H9 (cell line): ENCODE measurements at regions not wholly inside any gene's neighbourhood (a gene's known extent, or its start where the extent isn't known, plus 50 kb on each side); places are given as distances from the start of the nearest gene placed in this dataset.

Source experiments
- DNase-seq: peaks from one replicate; pipeline ENCODE4 v3.0.0-alpha.2; 2017
- H2AFZ ChIP-seq: one replicate; pipeline ENCODE4 v1.6.1; 2013; ENCODE audit warnings: mild to moderate bottlenecking, low read length, control low read depth, moderate library complexity
- H2AK5ac ChIP-seq: 2 replicates; pipeline ENCODE4 v1.6.1; 2013; ENCODE audit warnings: low read length, control low read depth, mixed read lengths; ENCODE audit not compliant: insufficient read length
- H2BK120ac ChIP-seq: one replicate; pipeline ENCODE4 v1.6.1; 2013; ENCODE audit warnings: low read depth, mild to moderate bottlenecking, low read length, control low read depth, inconsistent platforms; ENCODE audit not compliant: poor library complexity, severe bottlenecking
- H2BK12ac ChIP-seq: 2 replicates; pipeline ENCODE4 v1.6.1; 2013; ENCODE audit warnings: low read length, control low read depth, mixed read lengths, low read depth; ENCODE audit not compliant: insufficient read length
- H2BK15ac ChIP-seq: 2 replicates; pipeline ENCODE4 v1.6.1; 2013; ENCODE audit warnings: low read depth, low read length, control low read depth
- H2BK20ac ChIP-seq: one replicate; pipeline ENCODE4 v1.6.1; 2013; ENCODE audit warnings: low read depth, mild to moderate bottlenecking, low read length, control low read depth, inconsistent platforms; ENCODE audit not compliant: poor library complexity, severe bottlenecking
- H2BK5ac ChIP-seq: 2 replicates; pipeline ENCODE4 v1.6.1; 2013; ENCODE audit warnings: low read length, control low read depth, mixed read lengths; ENCODE audit not compliant: insufficient read length
- H3K14ac ChIP-seq: 2 replicates; pipeline ENCODE4 v1.6.1; 2013; ENCODE audit warnings: low read length, control low read depth; ENCODE audit not compliant: insufficient read depth
- H3K18ac ChIP-seq: 2 replicates; pipeline ENCODE4 v1.6.1; 2013; ENCODE audit warnings: low read depth, mild to moderate bottlenecking, mixed read lengths, low read length, control low read depth; ENCODE audit not compliant: insufficient read length
- H3K23ac ChIP-seq: 2 replicates; pipeline ENCODE4 v1.6.1; 2013; ENCODE audit warnings: low read length, control low read depth, mixed read lengths, low read depth; ENCODE audit not compliant: insufficient read length
- H3K23me2 ChIP-seq: 2 replicates; pipeline ENCODE4 v1.6.1; 2013; ENCODE audit warnings: low read depth, mild to moderate bottlenecking, mixed read lengths, low read length, control low read depth; ENCODE audit not compliant: insufficient read length, poor library complexity, severe bottlenecking
- H3K27ac ChIP-seq: 2 replicates; pipeline ENCODE4 v1.5.1; 2013; ENCODE audit warnings: low read length, control low read depth, mixed read lengths, low read depth; ENCODE audit not compliant: insufficient read length
- H3K27me3 ChIP-seq: 2 replicates; pipeline ENCODE4 v1.6.1; 2013; ENCODE audit warnings: low read length, control low read depth, inconsistent platforms; ENCODE audit not compliant: insufficient read depth
- H3K4ac ChIP-seq: 2 replicates; pipeline ENCODE4 v1.6.1; 2013; ENCODE audit warnings: low read depth, mild to moderate bottlenecking, control low read depth, inconsistent platforms, low read length, moderate library complexity
- H3K4me1 ChIP-seq: 2 replicates; pipeline ENCODE4 v1.6.1; 2013; ENCODE audit warnings: low read length, control low read depth, inconsistent platforms; ENCODE audit not compliant: insufficient read depth
- H3K4me2 ChIP-seq: 2 replicates; pipeline ENCODE4 v1.6.1; 2013; ENCODE audit warnings: low read length, control low read depth, mixed read lengths; ENCODE audit not compliant: insufficient read length, insufficient read depth
- H3K56ac ChIP-seq: 2 replicates; pipeline ENCODE4 v1.6.1; 2013; ENCODE audit warnings: low read depth, mild to moderate bottlenecking, mixed read lengths, low read length, control low read depth; ENCODE audit not compliant: insufficient read length
- H3K79me1 ChIP-seq: 2 replicates; pipeline ENCODE4 v1.6.1; 2013; ENCODE audit warnings: low read depth, mild to moderate bottlenecking, moderate library complexity, low read length, control low read depth, inconsistent platforms; ENCODE audit not compliant: insufficient read depth, poor library complexity, severe bottlenecking
- H3K79me2 ChIP-seq: 2 replicates; pipeline ENCODE4 v1.6.1; 2013; ENCODE audit warnings: low read length, control low read depth, inconsistent platforms; ENCODE audit not compliant: insufficient read depth
- H3K9ac ChIP-seq: 2 replicates; pipeline ENCODE4 v1.6.1; 2013; ENCODE audit warnings: low read length, control low read depth, mixed read lengths; ENCODE audit not compliant: insufficient read length; ENCODE audit errors: extremely low read depth
- H3K9me3 ChIP-seq: one replicate; pipeline ENCODE4 v1.6.1; 2013; ENCODE audit warnings: low read depth, low read length, inconsistent platforms; ENCODE audit not compliant: control insufficient read depth
- H3T11ph ChIP-seq: one replicate; pipeline ENCODE4 v1.6.1; 2013; ENCODE audit warnings: mild to moderate bottlenecking, low read length, control low read depth, inconsistent platforms
- H4K20me1 ChIP-seq: one replicate; pipeline ENCODE4 v1.6.1; 2013; ENCODE audit not compliant: control insufficient read depth, insufficient read length, insufficient read depth
- H4K5ac ChIP-seq: 2 replicates; pipeline ENCODE4 v1.6.1; 2013; ENCODE audit warnings: low read depth, mild to moderate bottlenecking, mixed read lengths, low read length, control low read depth; ENCODE audit not compliant: insufficient read length
- H4K8ac ChIP-seq: replicated peaks from 2 replicates; pipeline ENCODE4 v1.6.1; 2013; ENCODE audit warnings: low read length, control low read depth, mixed read lengths, low read depth; ENCODE audit not compliant: insufficient read length
- H4K91ac ChIP-seq: 2 replicates; pipeline ENCODE4 v1.6.1; 2013; ENCODE audit warnings: low read depth, mild to moderate bottlenecking, moderate library complexity, mixed read lengths, low read length, control low read depth; ENCODE audit not compliant: insufficient read length
- H3K27ac Mint-ChIP-seq, 3 experiments: 2 replicates in 2 of 3; 3 replicates in 1 of 3; pipeline ENCODE4 v1.8.0; 2020 to 2021; ENCODE audit warnings: mixed read lengths in 3 of 3, mild to moderate bottlenecking in 1 of 3, moderate library complexity in 1 of 3
- H3K27me3 Mint-ChIP-seq: 2 replicates; pipeline ENCODE4 v1.8.0; 2021; ENCODE audit warnings: low read depth, mild to moderate bottlenecking, moderate library complexity, mixed read lengths
- H3K36me3 Mint-ChIP-seq, 3 experiments: 2 replicates in 2 of 3; 3 replicates in 1 of 3; pipeline ENCODE4 v1.8.0; 2020 to 2021; ENCODE audit warnings: low read depth in 3 of 3, mixed read lengths in 3 of 3; ENCODE audit not compliant: insufficient read depth in 1 of 3
- H3K4me1 Mint-ChIP-seq, 2 experiments: 2 replicates each; pipeline ENCODE4 v1.8.0; 2020; ENCODE audit warnings: mixed read lengths in 2 of 2
- H3K4me3 Mint-ChIP-seq, 2 experiments: 2 replicates in 1 of 2; 3 replicates in 1 of 2; pipeline ENCODE4 v1.8.0; 2020 to 2021; ENCODE audit warnings: mild to moderate bottlenecking in 2 of 2, mixed read lengths in 2 of 2, moderate library complexity in 1 of 2
- H3K9me3 Mint-ChIP-seq, 2 experiments: 2 replicates in 1 of 2; 3 replicates in 1 of 2; pipeline ENCODE4 v1.8.0; 2020; ENCODE audit warnings: mild to moderate bottlenecking in 2 of 2, mixed read lengths in 2 of 2, moderate library complexity in 1 of 2
- CTCF ChIP-seq: fragments of 200-600 bp; sonication (generic); conservative IDR thresholded peaks from 3 replicates; pipeline ENCODE4 v1.8.0; 2021; ENCODE audit warnings: antibody characterized with exemption, mild to moderate bottlenecking
- WGBS: extraction: QIAGEN DNeasy Blood & Tissue Kit; methylation state at CpG from one replicate; pipeline ENCODE4 v1.1.7; 2013; ENCODE audit warnings: missing lambda C conversion rate, low lambda C conversion rate, mixed read lengths; ENCODE audit not compliant: insufficient read length; ENCODE audit errors: extremely low coverage; 5-methylcytosine and 5-hydroxymethylcytosine counted together

GRCh38 chr9:1217076-1217475, 166.9 kb downstream of the DMRT2 start:
- Histone ChIP-seq H3K18ac (no peak overlapping the region), H3K4ac (no peak overlapping the region), H2AFZ (no peak overlapping the region), H3K4me1 (no peaks in the 10 kb centered on the region), H4K20me1 (no peaks in the 10 kb centered on the region), H3K9ac (no peak overlapping the region), H3T11ph (no peak overlapping the region), H3K79me2 (no peaks in the 10 kb centered on the region), H3K14ac (no peak overlapping the region), H2BK15ac (no peak overlapping the region), H2BK5ac (no peak overlapping the region), H4K8ac (no peak overlapping the region), H3K79me1 (no peaks in the 10 kb centered on the region), H3K9me3 (no peaks in the 10 kb centered on the region), H4K5ac (no peak overlapping the region), H3K27me3 (no peaks in the 10 kb centered on the region), H3K23ac (no peak overlapping the region), H4K91ac (no peak overlapping the region), H2BK120ac (no peak overlapping the region), H2BK20ac (no peak overlapping the region), H2BK12ac (no peak overlapping the region), H3K27ac (no peak overlapping the region), H3K56ac (no peak overlapping the region), H3K4me2 (no peak overlapping the region), H3K23me2 (no peaks in the 10 kb centered on the region), H2AK5ac (no peak overlapping the region)
- DNase-seq: no peak
- H3K4me1 Mint-ChIP-seq: no peaks in the 10 kb centered on the region; a peak in 1 of 4 replicates
- H3K4me3 Mint-ChIP-seq: no peak overlapping the region
- H3K27ac Mint-ChIP-seq: no peak overlapping the region
- H3K27me3 Mint-ChIP-seq: no peaks in the 10 kb centered on the region; the same call in 1 of the 2 replicates
- H3K36me3 Mint-ChIP-seq: no peaks in the 10 kb centered on the region
- no CpG with 5 or more reads among the region's 5 CpGs for WGBS
- H3K9me3 Mint-ChIP-seq: peaks cover 0 to 20% of the 10 kb centered on the region in 2 experiments; a peak in 2 of 5 replicates
- TF ChIP-seq CTCF: no peak
